SK-N-MC (cell line): ENCODE measurements at regions not wholly inside any gene's neighbourhood (a gene's known extent, or its start where the extent isn't known, plus 50 kb on each side); places are given as distances from the start of the nearest gene placed in this dataset.

Experiments
- DNase-seq: peaks from one replicate; pipeline ENCODE4 v3.0.0-alpha.2; 2011; ENCODE audit warnings: low read depth, low spot score
- H3K27ac ChIP-seq: fragments of 200-600 bp; sonication (generic); 2 replicates; pipeline ENCODE4 v1.5.1; 2016; ENCODE audit warnings: mixed run types
- H3K36me3 ChIP-seq: fragments of 200-600 bp; sonication (generic); 2 replicates; pipeline ENCODE4 v1.6.1; 2017; ENCODE audit warnings: antibody characterized with exemption, low read length, mixed read lengths; ENCODE audit not compliant: insufficient read depth
- H3K4me3 ChIP-seq: fragments of 200-600 bp; sonication (generic); 2 replicates; pipeline ENCODE4 v1.5.1; 2016
- H3K9ac ChIP-seq: fragments of 200-600 bp; sonication (generic); 2 replicates; pipeline ENCODE4 v1.8.0; 2017; ENCODE audit warnings: mixed run types, mixed read lengths; ENCODE audit not compliant: insufficient read length
- H3K9me3 ChIP-seq: fragments of 200-600 bp; sonication (generic); 2 replicates; pipeline ENCODE4 v1.6.1; 2017; ENCODE audit warnings: low read depth, mild to moderate bottlenecking, antibody characterized with exemption, low read length, moderate library complexity, mixed read lengths
- EZH2 ChIP-seq: fragments of 200-600 bp; sonication (generic); IDR thresholded peaks from one replicate; pipeline ENCODE4 v1.6.1; 2017; ENCODE audit warnings: antibody characterized with exemption
- FOXP2 ChIP-seq: optimal IDR thresholded peaks from 2 replicates; pipeline ENCODE3; 2011; ENCODE audit warnings: mild to moderate bottlenecking, moderate library complexity; ENCODE audit not compliant: insufficient read depth; ENCODE audit errors: extremely low read length, control extremely low read depth
- POLR2AphosphoS5 ChIP-seq: IDR thresholded peaks from 2 replicates; pipeline ENCODE4 v1.6.1; 2012; ENCODE audit warnings: mild to moderate bottlenecking, low read depth, low read length, borderline replicate concordance

DNA sequence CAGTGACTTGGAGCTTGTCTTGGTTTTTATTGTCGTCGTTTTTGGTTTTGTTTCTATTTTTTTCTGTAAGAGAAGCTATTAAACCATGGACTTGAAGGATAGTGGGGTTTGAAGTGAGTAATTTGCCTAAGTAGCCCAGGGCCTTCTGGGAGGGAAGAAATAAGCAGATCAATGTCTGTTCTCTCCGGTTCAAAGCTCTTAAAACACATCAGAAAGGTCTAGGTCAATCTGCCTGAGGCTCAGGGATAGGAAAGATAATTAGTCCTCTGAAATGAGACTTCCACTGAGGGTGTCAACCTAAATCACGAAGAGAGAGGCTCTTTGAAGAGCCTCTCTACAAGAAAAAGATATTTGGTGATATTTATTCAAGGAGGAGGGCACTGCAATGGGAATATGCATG lies 178.0 kb downstream of the MATN1 start:
- Histone ChIP-seq H3K36me3 (no peaks in the 10 kb centered on the region), H3K9me3 (no peaks in the 10 kb centered on the region), H3K27ac (no peak overlapping the region), H3K4me3 (no peak overlapping the region), H3K9ac (no peak overlapping the region)
- no peak for TF ChIP-seq EZH2
- TF ChIP-seq FOXP2 = no peak
- no peak for TF ChIP-seq POLR2AphosphoS5
- no peak for DNase-seq

GRCh38 chr1:30541721-30542485 lies 181.5 kb downstream of the MATN1 start:
- Histone ChIP-seq H3K9ac (no peak overlapping the region), H3K9me3 (no peaks in the 10 kb centered on the region), H3K36me3 (no peaks in the 10 kb centered on the region), H3K4me3 (no peak overlapping the region), H3K27ac (no peak overlapping the region)
- DNase-seq = no peak
- no peak for TF ChIP-seq FOXP2
- no peak for TF ChIP-seq POLR2AphosphoS5
- no peak for TF ChIP-seq EZH2

GRCh38 chr1:30540611-30541192 lies 182.7 kb downstream of the MATN1 start:
- Histone ChIP-seq H3K4me3 (no peak overlapping the region), H3K9me3 (no peaks in the 10 kb centered on the region), H3K27ac (no peak overlapping the region), H3K9ac (no peak overlapping the region), H3K36me3 (no peaks in the 10 kb centered on the region)
- TF ChIP-seq EZH2 (no peak), POLR2AphosphoS5 (no peak), FOXP2 (no peak)
- no peak for DNase-seq

GRCh38 chr1:30539884-30540283 lies 183.5 kb downstream of the MATN1 start:
- Histone ChIP-seq H3K9ac (no peak overlapping the region), H3K9me3 (no peaks in the 10 kb centered on the region), H3K36me3 (no peaks in the 10 kb centered on the region), H3K4me3 (no peak overlapping the region), H3K27ac (no peak overlapping the region)
- no peak for DNase-seq
- TF ChIP-seq POLR2AphosphoS5 (no peak), EZH2 (no peak), FOXP2 (no peak)

GRCh38 chr1:30538993-30539867 lies 184.2 kb downstream of the MATN1 start:
- Histone ChIP-seq H3K9me3 (no peaks in the 10 kb centered on the region), H3K27ac (no peak overlapping the region), H3K4me3 (no peak overlapping the region), H3K36me3 (no peaks in the 10 kb centered on the region), H3K9ac (no peak overlapping the region)
- TF ChIP-seq EZH2 = no peak
- TF ChIP-seq FOXP2 = no peak
- TF ChIP-seq POLR2AphosphoS5 = no peak
- no peak for DNase-seq

GRCh38 chr1:30538226-30538992 lies 185.0 kb downstream of the MATN1 start:
- no peak for DNase-seq
- no peak overlapping the region for H3K27ac ChIP-seq
- H3K9me3 ChIP-seq = no peaks in the 10 kb centered on the region
- no peak overlapping the region for H3K9ac ChIP-seq
- H3K4me3 ChIP-seq = no peak overlapping the region
- TF ChIP-seq FOXP2 (no peak), EZH2 (no peak), POLR2AphosphoS5 (no peak)
- no peaks in the 10 kb centered on the region for H3K36me3 ChIP-seq

DNA sequence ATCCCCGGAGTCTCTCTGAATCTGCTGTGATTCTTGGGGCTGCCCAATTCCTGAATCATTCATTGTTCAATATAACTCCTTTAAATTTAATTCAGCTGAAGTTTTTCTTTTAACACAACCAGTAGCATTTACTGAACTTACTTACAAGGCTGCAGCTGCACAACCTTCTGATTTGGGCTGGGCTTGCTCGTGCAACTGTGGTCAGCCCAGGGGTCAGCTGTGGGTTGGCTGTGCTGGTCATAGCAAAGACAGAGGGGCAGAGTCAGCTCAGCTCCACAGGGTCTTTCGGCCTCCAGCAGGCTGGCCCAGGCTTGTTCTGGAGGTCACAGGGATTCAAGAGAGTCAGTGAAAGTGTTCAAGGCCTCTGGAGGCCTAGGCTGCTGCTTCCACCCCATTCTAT lies 186.1 kb downstream of the MATN1 start:
- no peak overlapping the region for H3K9ac ChIP-seq
- TF ChIP-seq POLR2AphosphoS5 (no peak), EZH2 (no peak), FOXP2 (no peak)
- no peak for DNase-seq

More for the DNA sequence above, 186.1 kb downstream of the MATN1 start:
- no peaks in the 10 kb centered on the region for H3K36me3 ChIP-seq
- H3K4me3 ChIP-seq = no peak overlapping the region
- H3K9me3 ChIP-seq = no peaks in the 10 kb centered on the region
- H3K27ac ChIP-seq = no peak overlapping the region
